ENCODE measurements at regions not wholly inside any gene's neighbourhood (a gene's known extent, or its start where the extent isn't known, plus 50 kb on each side); places are given as distances from the start of the nearest gene placed in this dataset.

- no peak for DNase-seq (ENCODE audit: unreplicated experiment)
- Mint-ChIP-seq H3K4me1 (ENCODE audit: insufficient read depth, unreplicated experiment) (no peaks in the 10 kb centered on the region), H3K27me3 (ENCODE audit: insufficient read depth, unreplicated experiment) (peaks cover 30% of the 10 kb centered on the region), H3K9me3 (ENCODE audit: unreplicated experiment) (peaks cover 23% of the 10 kb centered on the region), H3K4me3 (ENCODE audit: unreplicated experiment) (no peak overlapping the region), H3K36me3 (ENCODE audit: insufficient read depth, unreplicated experiment) (no peaks in the 10 kb centered on the region), H3K27ac (ENCODE audit: low read depth, unreplicated experiment) (no peak overlapping the region)
- POLR2A ChIA-PET = no interaction called here
- intact Hi-C loops (cut with micrococcal nuclease) = no loop called here
- no TSS peak for BruUV-seq (replicated peaks)
- CTCF ChIA-PET = no interaction called here
- no peak for TF ChIP-seq CTCF (IDR thresholded peaks at IDR 0.05; ENCODE audit: unreplicated experiment)
Measured at GRCh38 chr12:131314524-131315090, 360.9 kb downstream of the ADGRD1 start.

- ChIA-PET CTCF (no interaction called here), POLR2A (no interaction called here)
- Mint-ChIP-seq H3K4me1 (ENCODE audit: insufficient read depth, unreplicated experiment) (no peaks in the 10 kb centered on the region), H3K27me3 (ENCODE audit: insufficient read depth, unreplicated experiment) (peaks cover 30% of the 10 kb centered on the region), H3K36me3 (ENCODE audit: insufficient read depth, unreplicated experiment) (no peaks in the 10 kb centered on the region), H3K27ac (ENCODE audit: low read depth, unreplicated experiment) (no peak overlapping the region), H3K4me3 (ENCODE audit: unreplicated experiment) (no peak overlapping the region), H3K9me3 (ENCODE audit: unreplicated experiment) (peaks cover 23% of the 10 kb centered on the region)
- intact Hi-C loops (cut with micrococcal nuclease) = no loop called here
- no peak for DNase-seq (ENCODE audit: unreplicated experiment)
- BruUV-seq (replicated peaks) = no TSS peak
- TF ChIP-seq CTCF (IDR thresholded peaks at IDR 0.05; ENCODE audit: unreplicated experiment) = no peak
Measured at GRCh38 chr12:131315601-131316000, 361.9 kb downstream of the ADGRD1 start.

GRCh38 chr12:131316388-131316787, 362.7 kb downstream of the ADGRD1 start:
- H3K9me3 Mint-ChIP-seq (ENCODE audit: unreplicated experiment) = peaks cover 23% of the 10 kb centered on the region
- POLR2A ChIA-PET = no interaction called here
- intact Hi-C loops (cut with micrococcal nuclease) = no loop called here

GRCh38 chr12:131318045-131318685, 364.5 kb downstream of the ADGRD1 start:
- DNase-seq (ENCODE audit: unreplicated experiment) = no peak
- Mint-ChIP-seq H3K27me3 (ENCODE audit: insufficient read depth, unreplicated experiment) (peaks cover 30% of the 10 kb centered on the region), H3K4me1 (ENCODE audit: insufficient read depth, unreplicated experiment) (no peaks in the 10 kb centered on the region), H3K27ac (ENCODE audit: low read depth, unreplicated experiment) (no peak overlapping the region), H3K4me3 (ENCODE audit: unreplicated experiment) (no peak overlapping the region), H3K36me3 (ENCODE audit: insufficient read depth, unreplicated experiment) (no peaks in the 10 kb centered on the region), H3K9me3 (ENCODE audit: unreplicated experiment) (peaks cover 23% of the 10 kb centered on the region)
- no peak for TF ChIP-seq CTCF (IDR thresholded peaks at IDR 0.05; ENCODE audit: unreplicated experiment)
- ChIA-PET POLR2A (no interaction called here), CTCF (no interaction called here)
- intact Hi-C loops (cut with micrococcal nuclease) = no loop called here
- no TSS peak for BruUV-seq (replicated peaks)

More at GRCh38 chr12:131316388-131316787, 362.7 kb downstream of the ADGRD1 start:
- no peak for TF ChIP-seq CTCF (IDR thresholded peaks at IDR 0.05; ENCODE audit: unreplicated experiment)
- peaks cover 30% of the 10 kb centered on the region for H3K27me3 Mint-ChIP-seq (ENCODE audit: insufficient read depth, unreplicated experiment)
- H3K27ac Mint-ChIP-seq (ENCODE audit: low read depth, unreplicated experiment) = no peak overlapping the region
- DNase-seq (ENCODE audit: unreplicated experiment) = no peak
- BruUV-seq (replicated peaks) = no TSS peak
- CTCF ChIA-PET = no interaction called here
- H3K4me1 Mint-ChIP-seq (ENCODE audit: insufficient read depth, unreplicated experiment) = no peaks in the 10 kb centered on the region
- H3K36me3 Mint-ChIP-seq (ENCODE audit: insufficient read depth, unreplicated experiment) = no peaks in the 10 kb centered on the region
- no peak overlapping the region for H3K4me3 Mint-ChIP-seq (ENCODE audit: unreplicated experiment)

Measured in MCF 10A (cell line).